ENCODE measurements at regions not wholly inside any gene's neighbourhood (a gene's known extent, or its start where the extent isn't known, plus 50 kb on each side); places are given as distances from the start of the nearest gene placed in this dataset.

DNA sequence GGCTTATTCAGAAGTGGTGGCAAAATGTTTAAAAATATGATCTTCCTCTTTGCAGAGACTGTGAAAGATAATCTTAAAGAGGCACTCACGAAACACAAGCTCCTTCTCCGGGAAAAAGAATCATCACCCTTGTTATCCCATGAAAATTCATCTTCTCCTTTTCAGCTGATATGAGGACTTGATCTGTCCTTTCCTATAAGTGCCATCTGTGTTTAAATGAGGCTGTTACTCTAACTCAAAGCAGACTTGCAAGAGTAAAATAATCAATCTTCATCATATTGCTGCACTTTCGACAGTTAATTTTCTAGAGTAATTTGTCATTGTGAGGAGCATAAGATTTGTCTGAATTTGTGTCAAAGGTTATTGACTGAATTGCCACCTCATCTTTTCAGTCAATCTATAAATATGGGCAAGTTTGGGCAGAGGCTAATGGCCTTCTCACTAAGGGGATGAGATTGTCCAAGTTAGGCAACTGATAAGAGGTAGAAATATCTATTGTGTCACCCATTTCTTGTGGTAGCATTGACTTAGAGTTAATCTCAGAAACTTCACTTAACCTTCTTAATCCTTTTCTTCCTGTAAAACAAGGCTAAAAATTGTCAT is 452.9 kb downstream of the GRXCR1 start:
- Histone ChIP-seq H3K36me3 (ENCODE audit: control insufficient read depth in 1 of 2, insufficient read depth in 2 of 2, low read length in 1 of 2) (no peaks in the 10 kb centered on the region), H3K27me3 (ENCODE audit: control insufficient read depth in 1 of 2, insufficient read depth in 2 of 2, low read length in 1 of 2) (no peaks in the 10 kb centered on the region), H3K27ac (ENCODE audit: low read depth in 1 of 2, low read length in 2 of 2) (no peak overlapping the region), H3K9me3 (ENCODE audit: control insufficient read depth, low read length) (no peaks in the 10 kb centered on the region), H3K4me1 (ENCODE audit: control insufficient read depth in 1 of 2, insufficient read depth in 2 of 2, low read length in 2 of 2) (no peaks in the 10 kb centered on the region), H3K4me3 (ENCODE audit: low read length in 2 of 2) (no peak overlapping the region)
- no peak for DNase-seq
- intact Hi-C loops (cut with DNase I) = no loop called here
- no peak for ATAC-seq (ENCODE audit: low FRiP score)
- 74 to 83% methylated on average over 3 of the region's 3 CpGs for WGBS, 2 donors

DNA sequence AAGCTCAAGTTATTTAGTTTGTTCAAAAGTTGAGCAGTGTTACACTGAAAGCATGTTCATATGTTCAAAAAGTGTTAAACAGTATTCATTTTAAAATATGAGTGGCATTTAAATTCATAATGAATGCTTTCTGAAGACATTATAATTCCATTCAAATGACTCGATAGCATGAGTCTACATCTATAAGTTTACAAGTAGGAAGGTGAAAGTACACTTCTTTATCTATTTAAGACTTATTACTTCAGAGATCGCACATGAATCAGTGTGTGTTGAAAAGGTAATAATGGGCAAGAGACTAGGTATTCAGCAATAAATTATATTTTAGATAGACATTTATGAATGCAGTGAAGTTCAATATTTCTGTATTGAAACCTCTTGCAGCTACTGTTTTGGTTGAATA is 456.1 kb downstream of the GRXCR1 start:
- Histone ChIP-seq H3K4me3 (ENCODE audit: low read length in 2 of 2) (no peak overlapping the region), H3K27ac (ENCODE audit: low read depth in 1 of 2, low read length in 2 of 2) (no peak overlapping the region), H3K27me3 (ENCODE audit: control insufficient read depth in 1 of 2, insufficient read depth in 2 of 2, low read length in 1 of 2) (no peaks in the 10 kb centered on the region), H3K9me3 (ENCODE audit: control insufficient read depth, low read length) (no peaks in the 10 kb centered on the region), H3K4me1 (ENCODE audit: control insufficient read depth in 1 of 2, insufficient read depth in 2 of 2, low read length in 2 of 2) (no peaks in the 10 kb centered on the region), H3K36me3 (ENCODE audit: control insufficient read depth in 1 of 2, insufficient read depth in 2 of 2, low read length in 1 of 2) (no peaks in the 10 kb centered on the region)
- DNase-seq (no peak), ATAC-seq (ENCODE audit: low FRiP score) (no peak)
- intact Hi-C loops (cut with DNase I) = no loop called here
- 91 to 92% methylated on average over 2 of the region's 2 CpGs for WGBS, 2 donors

DNA sequence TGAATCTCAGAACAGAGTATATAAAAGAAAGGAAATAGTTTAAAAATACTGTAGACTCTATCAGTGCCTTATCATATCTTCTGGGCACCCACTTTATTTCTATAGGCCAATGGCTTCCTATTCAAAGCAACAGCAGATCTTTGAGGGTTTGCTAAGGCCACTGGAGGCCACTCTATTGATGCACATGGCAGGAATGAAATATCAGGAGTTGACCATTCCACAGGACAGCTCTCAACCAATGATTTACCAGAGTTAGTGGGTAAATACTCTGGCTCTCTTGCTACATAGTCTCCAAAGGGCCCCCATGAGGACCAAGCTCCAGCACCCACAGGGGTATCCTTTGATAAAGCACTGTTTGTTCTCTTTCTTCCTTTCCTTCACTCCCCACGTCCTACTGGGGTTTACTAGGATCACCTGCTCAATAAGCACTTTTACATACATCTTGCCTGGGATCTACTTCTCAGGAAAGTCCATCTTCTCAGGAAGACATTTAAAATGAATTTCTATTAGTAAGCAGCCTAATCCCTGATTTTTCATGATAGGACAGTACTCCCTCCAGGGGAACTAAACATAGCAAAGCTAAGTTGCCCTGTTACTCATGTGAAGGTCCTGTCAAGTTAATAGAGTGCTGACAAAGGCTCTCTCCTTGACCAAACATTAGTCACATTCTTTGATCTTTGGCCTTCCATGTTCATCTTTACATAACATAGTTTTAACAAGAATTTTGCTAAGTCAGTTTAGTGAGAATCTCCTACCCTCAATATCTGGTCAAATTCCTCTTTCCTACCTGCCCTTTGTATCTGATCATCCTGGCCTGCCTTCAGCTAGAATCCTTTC is 459.7 kb downstream of the GRXCR1 start:
- H3K9me3 ChIP-seq (ENCODE audit: control insufficient read depth, low read length) = no peaks in the 10 kb centered on the region
- no peak for ATAC-seq (ENCODE audit: low FRiP score)

DNA sequence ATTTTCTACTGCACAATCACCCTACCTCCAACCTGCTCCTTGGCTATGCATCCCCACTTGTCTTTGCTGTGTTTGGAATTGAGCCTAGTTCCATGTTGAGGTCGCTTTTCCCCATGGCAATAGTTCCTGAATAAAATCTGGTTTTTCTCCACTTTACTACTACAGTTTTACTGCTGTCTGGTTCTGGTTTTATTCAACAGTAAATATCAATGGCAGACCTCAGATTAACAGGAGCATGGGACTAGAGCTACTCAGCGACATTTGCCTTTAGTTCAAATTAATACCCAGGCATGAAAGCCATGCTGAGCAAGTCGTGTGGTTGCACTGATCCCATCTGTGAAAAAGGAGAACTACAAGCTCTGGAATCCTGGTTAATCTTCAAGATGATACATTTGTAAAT is 460.3 kb downstream of the GRXCR1 start:
- no peaks in the 10 kb centered on the region for H3K36me3 ChIP-seq (ENCODE audit: control insufficient read depth in 1 of 2, insufficient read depth in 2 of 2, low read length in 1 of 2)
- 45 to 48% methylated on average over 3 of the region's 3 CpGs for WGBS, 2 donors
- H3K4me3 ChIP-seq (ENCODE audit: low read length in 2 of 2) = no peak overlapping the region

More for the DNA sequence above, 459.7 kb downstream of the GRXCR1 start:
- intact Hi-C loops (cut with DNase I) = no loop called here
- WGBS, 2 donors = 0 to 40% methylated on average over 1 of the region's 1 CpG
- Histone ChIP-seq H3K27ac (ENCODE audit: low read depth in 1 of 2, low read length in 2 of 2) (no peak overlapping the region), H3K4me3 (ENCODE audit: low read length in 2 of 2) (no peak overlapping the region), H3K36me3 (ENCODE audit: control insufficient read depth in 1 of 2, insufficient read depth in 2 of 2, low read length in 1 of 2) (no peaks in the 10 kb centered on the region), H3K4me1 (ENCODE audit: control insufficient read depth in 1 of 2, insufficient read depth in 2 of 2, low read length in 2 of 2) (no peaks in the 10 kb centered on the region), H3K27me3 (ENCODE audit: control insufficient read depth in 1 of 2, insufficient read depth in 2 of 2, low read length in 1 of 2) (no peaks in the 10 kb centered on the region)
- no peak for DNase-seq

DNA sequence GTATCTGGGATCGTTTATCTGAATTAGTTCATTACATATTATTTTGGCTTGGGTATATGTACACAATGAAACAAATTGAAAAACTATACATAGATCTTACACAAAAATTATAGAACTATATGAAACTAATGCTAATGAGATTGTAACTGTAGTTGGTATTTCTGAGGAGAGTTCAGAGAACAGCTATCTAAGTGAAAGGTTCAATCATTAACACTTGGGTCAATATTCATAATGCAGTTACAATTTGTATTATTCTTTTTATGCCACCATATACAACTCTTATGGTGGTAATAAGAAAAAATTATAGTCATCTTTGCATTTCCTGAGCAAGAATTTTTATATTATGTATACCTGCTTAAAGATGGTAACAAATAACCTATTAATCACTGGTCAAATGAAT is 461.0 kb downstream of the GRXCR1 start:
- ATAC-seq (ENCODE audit: low FRiP score) (no peak), DNase-seq (no peak)
- no peak overlapping the region for H3K27ac ChIP-seq (ENCODE audit: low read depth in 1 of 2, low read length in 2 of 2)
- H3K4me3 ChIP-seq (ENCODE audit: low read length in 2 of 2) = no peak overlapping the region
- no peaks in the 10 kb centered on the region for H3K27me3 ChIP-seq (ENCODE audit: control insufficient read depth in 1 of 2, insufficient read depth in 2 of 2, low read length in 1 of 2)
- no peaks in the 10 kb centered on the region for H3K4me1 ChIP-seq (ENCODE audit: control insufficient read depth in 1 of 2, insufficient read depth in 2 of 2, low read length in 2 of 2)
- no peaks in the 10 kb centered on the region for H3K9me3 ChIP-seq (ENCODE audit: control insufficient read depth, low read length)
- no peaks in the 10 kb centered on the region for H3K36me3 ChIP-seq (ENCODE audit: control insufficient read depth in 1 of 2, insufficient read depth in 2 of 2, low read length in 1 of 2)
- intact Hi-C loops (cut with DNase I) = no loop called here
- 42 to 66% methylated on average over 1 of the region's 1 CpG for WGBS, 2 donors

More for the DNA sequence above, 460.3 kb downstream of the GRXCR1 start:
- no peak overlapping the region for H3K27ac ChIP-seq (ENCODE audit: low read depth in 1 of 2, low read length in 2 of 2)
- intact Hi-C loops (cut with DNase I) = no loop called here
- no peaks in the 10 kb centered on the region for H3K27me3 ChIP-seq (ENCODE audit: control insufficient read depth in 1 of 2, insufficient read depth in 2 of 2, low read length in 1 of 2)
- DNase-seq (no peak), ATAC-seq (ENCODE audit: low FRiP score) (no peak)
- no peaks in the 10 kb centered on the region for H3K4me1 ChIP-seq (ENCODE audit: control insufficient read depth in 1 of 2, insufficient read depth in 2 of 2, low read length in 2 of 2)
- H3K9me3 ChIP-seq (ENCODE audit: control insufficient read depth, low read length) = no peaks in the 10 kb centered on the region

DNA sequence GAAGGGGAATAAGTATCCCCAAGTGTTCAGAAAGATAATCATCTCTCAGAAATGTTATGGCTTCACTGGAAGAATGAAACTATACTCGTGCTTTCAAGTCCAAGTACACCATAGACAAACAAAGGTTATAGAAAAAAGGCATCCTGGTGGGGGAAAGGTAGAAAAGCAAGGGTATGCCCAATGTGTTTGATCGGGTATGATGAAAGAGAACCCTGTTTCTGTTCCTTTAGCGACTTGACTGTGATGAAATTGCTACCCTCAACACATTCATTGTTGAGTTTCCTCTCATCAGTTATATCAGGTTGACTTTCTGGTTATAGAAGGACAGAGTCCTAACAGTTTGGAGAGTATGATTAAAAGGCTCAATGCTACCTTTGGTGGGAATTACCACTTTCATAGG is 464.3 kb downstream of the GRXCR1 start:
- no peaks in the 10 kb centered on the region for H3K36me3 ChIP-seq (ENCODE audit: control insufficient read depth in 1 of 2, insufficient read depth in 2 of 2, low read length in 1 of 2)
- intact Hi-C loops (cut with DNase I) = no loop called here
- H3K27me3 ChIP-seq (ENCODE audit: control insufficient read depth in 1 of 2, insufficient read depth in 2 of 2, low read length in 1 of 2) = no peaks in the 10 kb centered on the region
- H3K4me1 ChIP-seq (ENCODE audit: control insufficient read depth in 1 of 2, insufficient read depth in 2 of 2, low read length in 2 of 2) = no peaks in the 10 kb centered on the region
- no peak for DNase-seq
- ATAC-seq (ENCODE audit: low FRiP score) = no peak
- H3K27ac ChIP-seq (ENCODE audit: low read depth in 1 of 2, low read length in 2 of 2) = no peak overlapping the region
- no peak overlapping the region for H3K4me3 ChIP-seq (ENCODE audit: low read length in 2 of 2)
- WGBS, 2 donors = 83 to 87% methylated on average over 3 of the region's 3 CpGs
- no peaks in the 10 kb centered on the region for H3K9me3 ChIP-seq (ENCODE audit: control insufficient read depth, low read length)

DNA sequence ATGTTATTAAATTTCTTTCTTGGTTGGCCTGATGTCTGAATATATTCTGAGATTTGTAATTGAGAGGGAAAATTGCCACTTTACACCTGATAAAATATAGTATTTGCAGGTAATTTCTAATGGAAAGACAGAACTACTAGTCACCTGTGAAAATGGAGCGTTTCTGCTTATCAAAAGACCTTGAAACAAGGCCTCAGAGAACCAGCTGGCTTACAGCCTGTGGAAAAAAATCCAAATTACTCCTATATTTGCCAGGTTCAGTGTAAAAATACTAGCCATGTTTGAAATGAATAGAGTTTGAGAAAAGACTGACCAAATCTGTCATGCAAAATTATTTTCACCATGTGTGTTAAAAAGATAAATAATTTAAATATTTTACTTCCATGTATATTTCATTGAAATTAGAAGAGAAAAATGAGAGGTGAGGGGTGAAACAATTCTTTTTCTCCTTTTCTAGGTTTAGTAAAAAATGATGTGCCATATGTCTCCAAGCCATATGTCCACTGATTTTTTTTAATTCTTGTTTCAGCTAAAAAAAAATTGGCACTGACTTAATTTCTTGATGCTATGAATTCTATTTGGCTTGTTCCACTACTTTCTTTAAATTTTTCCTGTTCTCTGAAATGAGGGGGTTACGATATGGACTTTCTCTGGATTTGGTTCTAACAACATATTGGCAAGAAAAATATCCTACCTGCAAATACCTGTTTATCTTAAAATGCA is 464.9 kb downstream of the GRXCR1 start:
- DNase-seq (no peak), ATAC-seq (ENCODE audit: low FRiP score) (no peak)
- Histone ChIP-seq H3K9me3 (ENCODE audit: control insufficient read depth, low read length) (no peaks in the 10 kb centered on the region), H3K4me1 (ENCODE audit: control insufficient read depth in 1 of 2, insufficient read depth in 2 of 2, low read length in 2 of 2) (no peaks in the 10 kb centered on the region), H3K27ac (ENCODE audit: low read depth in 1 of 2, low read length in 2 of 2) (no peak overlapping the region), H3K4me3 (ENCODE audit: low read length in 2 of 2) (no peak overlapping the region), H3K27me3 (ENCODE audit: control insufficient read depth in 1 of 2, insufficient read depth in 2 of 2, low read length in 1 of 2) (no peaks in the 10 kb centered on the region), H3K36me3 (ENCODE audit: control insufficient read depth in 1 of 2, insufficient read depth in 2 of 2, low read length in 1 of 2) (no peaks in the 10 kb centered on the region)
- intact Hi-C loops (cut with DNase I) = no loop called here
- 87 to 90% methylated on average over 2 of the region's 2 CpGs for WGBS, 2 donors

DNA sequence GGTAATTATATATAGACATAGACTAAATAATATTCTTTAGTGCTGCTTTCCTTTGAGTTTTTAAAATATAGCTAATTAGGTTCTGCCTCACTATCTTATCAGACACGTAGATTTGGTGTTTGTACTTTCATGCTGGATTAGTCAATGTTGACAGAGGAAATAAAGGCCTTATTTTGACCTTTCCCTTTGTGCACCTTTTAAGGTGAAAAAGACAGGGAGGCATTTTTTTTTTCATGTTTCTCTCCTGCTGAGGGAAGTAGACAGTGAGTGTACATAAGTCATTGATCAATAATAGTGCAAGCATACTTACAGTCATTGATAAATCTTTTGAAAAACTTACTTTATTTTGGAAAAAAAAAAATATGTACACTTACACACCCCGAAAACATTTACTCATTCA is 467.8 kb downstream of the GRXCR1 start:
- no peak for DNase-seq
- 58% methylated on average over 2 of the region's 2 CpGs for WGBS, 2 donors

More for the DNA sequence above, 467.8 kb downstream of the GRXCR1 start:
- Histone ChIP-seq H3K4me1 (ENCODE audit: control insufficient read depth in 1 of 2, insufficient read depth in 2 of 2, low read length in 2 of 2) (no peaks in the 10 kb centered on the region), H3K4me3 (ENCODE audit: low read length in 2 of 2) (no peak overlapping the region), H3K27me3 (ENCODE audit: control insufficient read depth in 1 of 2, insufficient read depth in 2 of 2, low read length in 1 of 2) (no peaks in the 10 kb centered on the region), H3K9me3 (ENCODE audit: control insufficient read depth, low read length) (no peaks in the 10 kb centered on the region), H3K36me3 (ENCODE audit: control insufficient read depth in 1 of 2, insufficient read depth in 2 of 2, low read length in 1 of 2) (no peaks in the 10 kb centered on the region), H3K27ac (ENCODE audit: low read depth in 1 of 2, low read length in 2 of 2) (no peak overlapping the region)
- no peak for ATAC-seq (ENCODE audit: low FRiP score)
- intact Hi-C loops (cut with DNase I) = no loop called here

All from aorta (tissue), 5 donors.